ENCODE measurements at regions not wholly inside any gene's neighbourhood (a gene's known extent, or its start where the extent isn't known, plus 50 kb on each side); places are given as distances from the start of the nearest gene placed in this dataset.

DNA sequence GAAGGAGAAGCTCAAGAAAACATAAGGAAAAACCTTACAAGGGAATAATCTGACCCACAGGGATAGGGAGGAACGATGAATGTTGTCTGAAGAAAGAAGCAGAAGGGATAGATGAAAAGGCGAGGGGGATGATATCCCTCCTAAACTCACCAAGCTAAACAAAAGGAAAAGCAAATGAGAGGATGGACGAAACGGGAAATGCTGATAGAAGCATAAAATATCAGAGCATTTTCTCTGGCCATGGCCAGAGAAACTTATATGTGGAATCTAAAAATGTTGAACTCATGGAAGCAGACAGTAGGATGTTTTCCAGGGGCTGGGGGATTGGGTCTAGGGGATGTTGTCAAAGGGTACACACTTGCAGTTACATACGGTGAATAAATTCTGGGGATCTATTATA is 148.4 kb upstream of the FOXQ1 start (continued):
- TF ChIP-seq KLF9 (tag by site-specific recombination; IDR thresholded peaks at IDR 0.05; ENCODE audit: low read depth) (no peak), GLIS1 (tag by site-specific recombination; IDR thresholded peaks at IDR 0.05) (no peak), ZNF610 (tag by site-specific recombination; IDR thresholded peaks at IDR 0.05; ENCODE audit: borderline replicate concordance) (no peak), GLIS2 (tag by site-specific recombination; IDR thresholded peaks at IDR 0.05) (no peak), ZNF157 (tag by site-specific recombination; IDR thresholded peaks at IDR 0.05) (no peak), ZNF837 (tag by site-specific recombination; IDR thresholded peaks at IDR 0.05) (no peak), AEBP2 (tag by site-specific recombination; IDR thresholded peaks at IDR 0.05; ENCODE audit: borderline replicate concordance) (no peak), ZNF221 (tag by site-specific recombination; IDR thresholded peaks at IDR 0.05; ENCODE audit: borderline replicate concordance) (no peak), ZFP37 (tag by site-specific recombination; IDR thresholded peaks at IDR 0.05) (no peak)

- H3K36me3 ChIP-seq (ENCODE audit: control insufficient read depth in 2 of 2, insufficient read depth in 1 of 2, low read length in 2 of 2): no peaks in the 10 kb centered on the region
- ChIA-PET CTCF (interaction anchor here (0.9 kb wide), 1 partner anchor 237 kb away, joined by 3 read pairs; no protein-coding TSS in a partner anchor), POLR2A (no interaction called here)
- peaks cover 4% of the 10 kb centered on the region; the same call in 1 of the 2 replicates for H3K4me1 ChIP-seq (ENCODE audit: control insufficient read depth, insufficient read depth, low read length)
- H3K4me3 ChIP-seq (ENCODE audit: low read depth, low read length): no peak overlapping the region
- no peak overlapping the region for H3K27ac ChIP-seq (ENCODE audit: extremely low read depth, low read depth, low read length)
- H3K9me3 ChIP-seq (ENCODE audit: control insufficient read depth, insufficient read depth, low read depth, low read length): no peaks in the 10 kb centered on the region
- TF ChIP-seq, protein P1, sequence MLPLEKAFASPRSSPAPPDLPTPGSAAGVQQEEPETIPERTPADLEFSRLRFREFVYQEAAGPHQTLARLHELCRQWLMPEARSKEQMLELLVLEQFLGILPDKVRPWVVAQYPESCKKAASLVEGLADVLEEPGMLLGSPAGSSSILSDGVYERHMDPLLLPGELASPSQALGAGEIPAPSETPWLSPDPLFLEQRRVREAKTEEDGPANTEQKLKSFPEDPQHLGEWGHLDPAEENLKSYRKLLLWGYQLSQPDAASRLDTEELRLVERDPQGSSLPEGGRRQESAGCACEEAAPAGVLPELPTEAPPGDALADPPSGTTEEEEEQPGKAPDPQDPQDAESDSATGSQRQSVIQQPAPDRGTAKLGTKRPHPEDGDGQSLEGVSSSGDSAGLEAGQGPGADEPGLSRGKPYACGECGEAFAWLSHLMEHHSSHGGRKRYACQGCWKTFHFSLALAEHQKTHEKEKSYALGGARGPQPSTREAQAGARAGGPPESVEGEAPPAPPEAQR (tag by site-specific recombination; IDR thresholded peaks at IDR 0.05): no peak
- TF ChIP-seq INSM2 (tag by site-specific recombination; IDR thresholded peaks at IDR 0.05): no peak
- no peak for TF ChIP-seq ZNF214 (tag by site-specific recombination; IDR thresholded peaks at IDR 0.05; ENCODE audit: borderline replicate concordance)
- TF ChIP-seq ZNF785 (tag by site-specific recombination; IDR thresholded peaks at IDR 0.05): no peak
- no peak for TF ChIP-seq ZNF280D (tag by site-specific recombination; IDR thresholded peaks at IDR 0.05)
- TF ChIP-seq, protein P2, sequence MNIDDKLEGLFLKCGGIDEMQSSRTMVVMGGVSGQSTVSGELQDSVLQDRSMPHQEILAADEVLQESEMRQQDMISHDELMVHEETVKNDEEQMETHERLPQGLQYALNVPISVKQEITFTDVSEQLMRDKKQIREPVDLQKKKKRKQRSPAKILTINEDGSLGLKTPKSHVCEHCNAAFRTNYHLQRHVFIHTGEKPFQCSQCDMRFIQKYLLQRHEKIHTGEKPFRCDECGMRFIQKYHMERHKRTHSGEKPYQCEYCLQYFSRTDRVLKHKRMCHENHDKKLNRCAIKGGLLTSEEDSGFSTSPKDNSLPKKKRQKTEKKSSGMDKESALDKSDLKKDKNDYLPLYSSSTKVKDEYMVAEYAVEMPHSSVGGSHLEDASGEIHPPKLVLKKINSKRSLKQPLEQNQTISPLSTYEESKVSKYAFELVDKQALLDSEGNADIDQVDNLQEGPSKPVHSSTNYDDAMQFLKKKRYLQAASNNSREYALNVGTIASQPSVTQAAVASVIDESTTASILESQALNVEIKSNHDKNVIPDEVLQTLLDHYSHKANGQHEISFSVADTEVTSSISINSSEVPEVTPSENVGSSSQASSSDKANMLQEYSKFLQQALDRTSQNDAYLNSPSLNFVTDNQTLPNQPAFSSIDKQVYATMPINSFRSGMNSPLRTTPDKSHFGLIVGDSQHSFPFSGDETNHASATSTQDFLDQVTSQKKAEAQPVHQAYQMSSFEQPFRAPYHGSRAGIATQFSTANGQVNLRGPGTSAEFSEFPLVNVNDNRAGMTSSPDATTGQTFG (tag by site-specific recombination; IDR thresholded peaks at IDR 0.05; ENCODE audit: borderline replicate concordance): no peak
- no peak for TF ChIP-seq ZBTB8A (tag by site-specific recombination; IDR thresholded peaks at IDR 0.05)
- TF ChIP-seq, protein P3, sequence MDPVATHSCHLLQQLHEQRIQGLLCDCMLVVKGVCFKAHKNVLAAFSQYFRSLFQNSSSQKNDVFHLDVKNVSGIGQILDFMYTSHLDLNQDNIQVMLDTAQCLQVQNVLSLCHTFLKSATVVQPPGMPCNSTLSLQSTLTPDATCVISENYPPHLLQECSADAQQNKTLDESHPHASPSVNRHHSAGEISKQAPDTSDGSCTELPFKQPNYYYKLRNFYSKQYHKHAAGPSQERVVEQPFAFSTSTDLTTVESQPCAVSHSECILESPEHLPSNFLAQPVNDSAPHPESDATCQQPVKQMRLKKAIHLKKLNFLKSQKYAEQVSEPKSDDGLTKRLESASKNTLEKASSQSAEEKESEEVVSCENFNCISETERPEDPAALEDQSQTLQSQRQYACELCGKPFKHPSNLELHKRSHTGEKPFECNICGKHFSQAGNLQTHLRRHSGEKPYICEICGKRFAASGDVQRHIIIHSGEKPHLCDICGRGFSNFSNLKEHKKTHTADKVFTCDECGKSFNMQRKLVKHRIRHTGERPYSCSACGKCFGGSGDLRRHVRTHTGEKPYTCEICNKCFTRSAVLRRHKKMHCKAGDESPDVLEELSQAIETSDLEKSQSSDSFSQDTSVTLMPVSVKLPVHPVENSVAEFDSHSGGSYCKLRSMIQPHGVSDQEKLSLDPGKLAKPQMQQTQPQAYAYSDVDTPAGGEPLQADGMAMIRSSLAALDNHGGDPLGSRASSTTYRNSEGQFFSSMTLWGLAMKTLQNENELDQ (tag by site-specific recombination; IDR thresholded peaks at IDR 0.05; ENCODE audit: low read depth): no peak
These were observed 149.3 kb upstream of the FOXQ1 start for GRCh38 chr6:1162367-1163275.
